ENCODE measurements at regions not wholly inside any gene's neighbourhood (a gene's known extent, or its start where the extent isn't known, plus 50 kb on each side); places are given as distances from the start of the nearest gene placed in this dataset.

- no peak for DNase-seq (ENCODE audit: low read depth in 2 of 3, low spot score in 2 of 3)
Observed at GRCh38 chr6:92752114-92752513, 667.2 kb downstream of the EPHA7 start.

- no peak for DNase-seq (ENCODE audit: low read depth in 2 of 3, low spot score in 2 of 3)
Observed at GRCh38 chr6:92748131-92748530, 671.2 kb downstream of the EPHA7 start.

GRCh38 chr6:92737983-92738382 lies 681.4 kb downstream of the EPHA7 start:
- DNase-seq (ENCODE audit: low read depth in 2 of 3, low spot score in 2 of 3), result no peak

GRCh38 chr6:92723390-92723931 lies 695.9 kb downstream of the EPHA7 start:
- DNase-seq (ENCODE audit: low read depth in 2 of 3, low spot score in 2 of 3), result peak in 1 of 3 donors; percentile 5

- no peak for DNase-seq (ENCODE audit: low read depth in 2 of 3, low spot score in 2 of 3)
Observed at GRCh38 chr6:92719773-92720172, 699.6 kb downstream of the EPHA7 start.

- DNase-seq (ENCODE audit: low read depth in 2 of 3, low spot score in 2 of 3), result no peak
Observed at GRCh38 chr6:92716638-92717037, 702.7 kb downstream of the EPHA7 start.

GRCh38 chr6:92715991-92716390 lies 703.4 kb downstream of the EPHA7 start:
- DNase-seq (ENCODE audit: low read depth in 2 of 3, low spot score in 2 of 3), result no peak

GRCh38 chr6:92714346-92714745 lies 705.0 kb downstream of the EPHA7 start:
- no peak for DNase-seq (ENCODE audit: low read depth in 2 of 3, low spot score in 2 of 3)

- DNase-seq (ENCODE audit: low read depth in 2 of 3, low spot score in 2 of 3), result no peak
Observed at GRCh38 chr6:92710048-92710447, 709.3 kb downstream of the EPHA7 start.

GRCh38 chr6:92708945-92709344 lies 710.4 kb downstream of the EPHA7 start:
- DNase-seq (ENCODE audit: low read depth in 2 of 3, low spot score in 2 of 3), result no peak

GRCh38 chr6:92708270-92708669 lies 711.1 kb downstream of the EPHA7 start:
- no peak for DNase-seq (ENCODE audit: low read depth in 2 of 3, low spot score in 2 of 3)

- no peak for DNase-seq (ENCODE audit: low read depth in 2 of 3, low spot score in 2 of 3)
Observed at GRCh38 chr6:92706976-92707375, 712.4 kb downstream of the EPHA7 start.

- no peak for DNase-seq (ENCODE audit: low read depth in 2 of 3, low spot score in 2 of 3)
Observed at GRCh38 chr6:92701425-92702096, 717.8 kb downstream of the EPHA7 start.

- DNase-seq (ENCODE audit: low read depth in 2 of 3, low spot score in 2 of 3), result no peak
Observed at GRCh38 chr6:92700411-92700810, 718.9 kb downstream of the EPHA7 start.

GRCh38 chr6:92690997-92691599 lies 728.3 kb downstream of the EPHA7 start:
- DNase-seq (ENCODE audit: low read depth in 2 of 3, low spot score in 2 of 3), result no peak

GRCh38 chr6:92688342-92688741 lies 731.0 kb downstream of the EPHA7 start:
- no peak for DNase-seq (ENCODE audit: low read depth in 2 of 3, low spot score in 2 of 3)

GRCh38 chr6:92687278-92687677 lies 732.1 kb downstream of the EPHA7 start:
- DNase-seq (ENCODE audit: low read depth in 2 of 3, low spot score in 2 of 3), result no peak

GRCh38 chr6:92684386-92684785 lies 735.0 kb downstream of the EPHA7 start:
- no peak for DNase-seq (ENCODE audit: low read depth in 2 of 3, low spot score in 2 of 3)

- no peak for DNase-seq (ENCODE audit: low read depth in 2 of 3, low spot score in 2 of 3)
Observed at GRCh38 chr6:92683748-92684147, 735.6 kb downstream of the EPHA7 start.

GRCh38 chr6:92682516-92683398 lies 736.6 kb downstream of the EPHA7 start:
- DNase-seq (ENCODE audit: low read depth in 2 of 3, low spot score in 2 of 3), result no peak

GRCh38 chr6:92681401-92681800 lies 738.0 kb downstream of the EPHA7 start:
- no peak for DNase-seq (ENCODE audit: low read depth in 2 of 3, low spot score in 2 of 3)
